Neutrophil (primary cell): ENCODE measurements at regions not wholly inside any gene's neighbourhood (a gene's known extent, or its start where the extent isn't known, plus 50 kb on each side); places are given as distances from the start of the nearest gene placed in this dataset.
"Not testable (repeated sequence)": the region's sequence is repeated elsewhere in the genome, so short reads cannot be mapped to it uniquely, and the experiment has no call there.

ENCODE experiments used
- H3K27ac ChIP-seq: fragments of 200-600 bp; sonication (generic); 2 replicates; pipeline ENCODE4 v1.5.1; 2016; ENCODE audit warnings: mild to moderate bottlenecking, moderate library complexity
- H3K27me3 ChIP-seq: fragments of 200-600 bp; sonication (generic); 2 replicates; pipeline ENCODE4 v1.6.0; 2016; ENCODE audit warnings: mild to moderate bottlenecking
- H3K36me3 ChIP-seq: fragments of 200-600 bp; sonication (generic); 2 replicates; pipeline ENCODE4 v1.5.1; 2017
- H3K4me1 ChIP-seq, 2 experiments: fragments of 200-600 bp in 1 of 2; sonication (generic) in 1 of 2; 1 replicate in 1 of 2; 2 replicates in 1 of 2; pipeline versions ENCODE4 v1.5.1 to v1.6.1; 2013 to 2016; ENCODE audit warnings: low read depth in 1 of 2, low read length in 1 of 2, mild to moderate bottlenecking in 1 of 2, moderate library complexity in 1 of 2; ENCODE audit not compliant: control insufficient read depth in 1 of 2, insufficient read depth in 1 of 2
- H3K4me3 ChIP-seq, 2 experiments: fragments of 200-600 bp in 1 of 2; sonication (generic) in 1 of 2; 1 replicate in 1 of 2; 2 replicates in 1 of 2; pipeline ENCODE4 v1.5.1; 2013 to 2016; ENCODE audit warnings: low read depth in 1 of 2, low read length in 1 of 2, mild to moderate bottlenecking in 1 of 2, moderate library complexity in 1 of 2
- H3K9me3 ChIP-seq: fragments of 200-600 bp; sonication (generic); 2 replicates; pipeline ENCODE4 v1.5.1; 2016
- TF ChIP-seq, protein P1 (sequence below): fragments of 200-600 bp; sonication (generic); IDR thresholded peaks from 2 replicates; pipeline ENCODE4 v1.5.1; 2016; ENCODE audit warnings: antibody characterized with exemption

DNA sequence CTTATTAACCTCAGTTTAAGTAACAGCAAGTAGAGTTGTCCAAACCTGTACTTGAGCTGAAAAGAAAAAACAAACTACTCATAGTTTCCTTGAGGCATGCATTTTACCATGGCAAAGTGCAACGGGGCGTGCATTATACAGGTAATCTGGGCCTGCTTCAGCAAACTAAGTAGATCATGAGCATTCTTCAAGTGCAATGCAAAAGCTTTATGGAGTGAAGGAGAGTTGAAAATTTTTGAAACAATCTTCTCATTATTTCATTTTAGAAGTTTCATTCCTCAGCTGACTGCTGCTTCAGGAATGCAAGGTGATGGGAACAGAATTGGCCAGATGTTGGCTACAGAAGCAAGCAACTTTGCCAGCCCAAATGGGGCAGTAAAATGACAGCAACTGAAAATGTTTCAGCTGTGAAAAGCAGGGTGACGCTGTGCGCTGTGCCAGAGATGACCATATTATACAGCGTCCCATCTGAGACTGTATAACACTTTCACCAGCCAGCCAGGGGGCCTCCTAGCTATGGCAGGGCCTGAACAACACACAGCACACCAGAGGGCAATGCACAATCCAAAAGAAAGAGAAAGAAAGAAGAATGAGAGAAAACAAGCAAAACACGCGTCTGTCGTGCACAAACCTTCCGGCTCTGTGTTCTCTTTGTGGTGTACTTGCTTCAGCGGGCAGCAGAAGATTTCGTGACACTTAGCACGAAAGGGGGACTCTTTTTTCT, 145.5 kb upstream of the FGF13 start:
- Histone ChIP-seq H3K27ac (no peak overlapping the region), H3K4me3 (no peak overlapping the region), H3K4me1 (no peaks in the 10 kb centered on the region), H3K9me3 (no peaks in the 10 kb centered on the region), H3K36me3 (no peaks in the 10 kb centered on the region), H3K27me3 (no peaks in the 10 kb centered on the region)
- TF ChIP-seq, protein P1, sequence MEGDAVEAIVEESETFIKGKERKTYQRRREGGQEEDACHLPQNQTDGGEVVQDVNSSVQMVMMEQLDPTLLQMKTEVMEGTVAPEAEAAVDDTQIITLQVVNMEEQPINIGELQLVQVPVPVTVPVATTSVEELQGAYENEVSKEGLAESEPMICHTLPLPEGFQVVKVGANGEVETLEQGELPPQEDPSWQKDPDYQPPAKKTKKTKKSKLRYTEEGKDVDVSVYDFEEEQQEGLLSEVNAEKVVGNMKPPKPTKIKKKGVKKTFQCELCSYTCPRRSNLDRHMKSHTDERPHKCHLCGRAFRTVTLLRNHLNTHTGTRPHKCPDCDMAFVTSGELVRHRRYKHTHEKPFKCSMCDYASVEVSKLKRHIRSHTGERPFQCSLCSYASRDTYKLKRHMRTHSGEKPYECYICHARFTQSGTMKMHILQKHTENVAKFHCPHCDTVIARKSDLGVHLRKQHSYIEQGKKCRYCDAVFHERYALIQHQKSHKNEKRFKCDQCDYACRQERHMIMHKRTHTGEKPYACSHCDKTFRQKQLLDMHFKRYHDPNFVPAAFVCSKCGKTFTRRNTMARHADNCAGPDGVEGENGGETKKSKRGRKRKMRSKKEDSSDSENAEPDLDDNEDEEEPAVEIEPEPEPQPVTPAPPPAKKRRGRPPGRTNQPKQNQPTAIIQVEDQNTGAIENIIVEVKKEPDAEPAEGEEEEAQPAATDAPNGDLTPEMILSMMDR, result no peak

DNA sequence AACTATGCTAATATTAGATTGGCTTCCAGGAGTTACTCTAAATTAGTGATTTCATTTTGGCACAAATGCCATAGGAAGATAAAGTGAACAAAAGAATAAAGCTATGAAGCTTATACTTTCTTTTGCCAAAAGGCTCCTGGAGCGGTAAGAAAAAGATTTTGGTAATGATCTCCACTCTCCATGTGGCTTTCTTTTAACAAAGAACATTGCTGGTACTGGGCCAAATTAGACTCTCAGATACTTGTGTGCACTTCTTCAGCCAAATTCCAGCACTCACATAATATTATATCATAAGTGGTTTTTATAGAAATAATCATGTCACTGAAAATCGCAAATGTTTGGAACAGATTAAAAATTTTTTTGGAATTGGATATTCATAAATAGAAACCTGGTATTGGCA, 142.4 kb upstream of the FGF13 start:
- TF ChIP-seq, protein P1, result no peak
- H3K9me3 ChIP-seq, result no peaks in the 10 kb centered on the region
- H3K27ac ChIP-seq, result no peak overlapping the region
- H3K4me1 ChIP-seq, result no peaks in the 10 kb centered on the region
- no peaks in the 10 kb centered on the region for H3K36me3 ChIP-seq
- H3K27me3 ChIP-seq, result no peaks in the 10 kb centered on the region
- H3K4me3 ChIP-seq, result no peak overlapping the region

DNA sequence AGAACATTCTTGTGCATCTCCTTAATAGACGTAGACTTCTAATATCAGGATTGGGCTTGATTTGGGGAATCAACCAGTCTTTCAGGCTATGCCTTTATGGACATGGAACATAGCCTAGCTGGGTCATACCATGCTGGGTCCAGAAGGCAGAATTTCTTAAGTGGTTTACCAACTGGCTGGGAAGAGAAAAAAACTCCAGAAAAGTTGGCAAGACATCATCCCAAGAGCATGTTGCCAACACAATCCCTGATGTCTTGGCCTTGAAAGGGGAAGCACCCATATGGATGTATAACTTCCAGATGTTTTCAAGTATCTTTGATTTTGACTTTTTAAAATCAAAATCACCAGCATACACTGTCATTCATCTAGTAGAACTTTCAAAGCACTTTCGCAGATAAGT, 138.0 kb upstream of the FGF13 start:
- Histone ChIP-seq H3K4me3 (no peak overlapping the region), H3K27me3 (no peaks in the 10 kb centered on the region), H3K36me3 (no peaks in the 10 kb centered on the region), H3K9me3 (no peaks in the 10 kb centered on the region), H3K27ac (no peak overlapping the region), H3K4me1 (no peaks in the 10 kb centered on the region)
- TF ChIP-seq, protein P1, result no peak

DNA sequence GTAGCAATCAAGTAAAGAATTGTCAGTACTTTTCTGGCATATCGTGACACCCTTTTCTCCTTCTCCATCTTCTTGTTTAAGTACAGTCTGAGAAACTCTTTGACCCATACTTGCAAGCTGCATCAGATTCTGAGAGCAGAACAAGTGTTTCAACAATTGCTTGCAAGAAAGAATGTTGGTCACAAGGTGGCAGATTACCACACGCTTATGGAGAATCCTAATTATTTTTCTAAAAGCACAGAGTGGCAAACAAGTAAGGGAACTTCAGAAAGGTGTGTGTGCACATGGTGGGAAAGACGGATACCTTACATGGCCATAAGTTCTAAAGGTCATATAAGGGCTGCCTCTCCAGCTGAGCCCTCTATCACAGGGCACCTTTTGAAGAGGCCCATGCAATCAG, 136.4 kb upstream of the FGF13 start:
- H3K9me3 ChIP-seq, result no peaks in the 10 kb centered on the region
- H3K36me3 ChIP-seq, result no peaks in the 10 kb centered on the region
- no peaks in the 10 kb centered on the region for H3K27me3 ChIP-seq
- TF ChIP-seq, protein P1, result no peak
- no peak overlapping the region for H3K4me3 ChIP-seq
- no peaks in the 10 kb centered on the region for H3K4me1 ChIP-seq
- H3K27ac ChIP-seq, result no peak overlapping the region

DNA sequence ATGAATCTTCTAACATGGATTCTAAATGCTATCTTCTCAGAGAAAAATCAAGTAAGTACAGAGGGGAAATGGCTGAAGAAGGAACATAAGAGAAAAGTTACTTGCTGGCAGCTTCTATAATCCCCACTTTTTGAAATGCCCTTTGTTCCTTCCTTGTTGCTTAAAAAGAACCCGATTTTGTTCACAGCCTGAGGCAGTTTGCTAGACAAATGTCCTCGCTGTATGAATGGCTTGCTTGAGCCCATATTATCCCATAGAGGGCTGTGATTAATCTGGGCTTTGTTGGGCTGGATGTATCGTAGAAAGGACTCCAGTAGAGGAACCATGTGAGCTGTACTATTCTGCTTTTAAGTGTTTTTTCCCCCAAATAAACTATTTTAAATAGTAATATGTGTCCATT, 134.3 kb upstream of the FGF13 start:
- Histone ChIP-seq H3K36me3 (no peaks in the 10 kb centered on the region), H3K9me3 (no peaks in the 10 kb centered on the region), H3K27me3 (no peaks in the 10 kb centered on the region), H3K27ac (no peak overlapping the region), H3K4me1 (no peaks in the 10 kb centered on the region), H3K4me3 (no peak overlapping the region)
- TF ChIP-seq, protein P1, result no peak

- not testable (repeated sequence) for H3K4me1 ChIP-seq, H3K4me3 ChIP-seq, H3K36me3 ChIP-seq, H3K9me3 ChIP-seq, H3K27ac ChIP-seq, H3K27me3 ChIP-seq
Measured at GRCh38 chrX:138807400-138807799, 95.9 kb upstream of the FGF13 start.
